ENCODE measurements at regions not wholly inside any gene's neighbourhood (a gene's known extent, or its start where the extent isn't known, plus 50 kb on each side); places are given as distances from the start of the nearest gene placed in this dataset.

GRCh38 chr4:185931375-185931774 is 119.4 kb upstream of the SORBS2 start:
- no peak for DNase-seq

- no peak for DNase-seq
Observed at GRCh38 chr4:185931986-185932385, 120.0 kb upstream of the SORBS2 start.

- DNase-seq: no peak
Observed at GRCh38 chr4:185932491-185932890, 120.5 kb upstream of the SORBS2 start.

GRCh38 chr4:185933078-185933581 is 121.1 kb upstream of the SORBS2 start:
- DNase-seq: no peak

GRCh38 chr4:185936650-185937376 is 124.8 kb upstream of the SORBS2 start:
- DNase-seq: no peak

- no peak for DNase-seq
Observed at GRCh38 chr4:185938654-185939053, 126.7 kb upstream of the SORBS2 start.

GRCh38 chr4:185941461-185941860 is 127.5 kb upstream of the TLR3 start:
- no peak for DNase-seq

- no peak for DNase-seq
Observed at GRCh38 chr4:185945252-185945651, 123.7 kb upstream of the TLR3 start.

GRCh38 chr4:185945906-185946305 is 123.0 kb upstream of the TLR3 start:
- DNase-seq: no peak

- DNase-seq: no peak
Observed at GRCh38 chr4:185950891-185951290, 118.1 kb upstream of the TLR3 start.

- no peak for DNase-seq
Observed at GRCh38 chr4:185955151-185955770, 113.7 kb upstream of the TLR3 start.

GRCh38 chr4:185955826-185956543 is 113.0 kb upstream of the TLR3 start:
- DNase-seq: no peak

- no peak for DNase-seq
Observed at GRCh38 chr4:185956544-185956940, 112.4 kb upstream of the TLR3 start.

- DNase-seq: no peak
Observed at GRCh38 chr4:185958094-185958747, 110.7 kb upstream of the TLR3 start.

- DNase-seq: no peak
Observed at GRCh38 chr4:185965426-185966384, 103.3 kb upstream of the TLR3 start.

GRCh38 chr4:185966549-185966948 is 102.4 kb upstream of the TLR3 start:
- no peak for DNase-seq

- DNase-seq: no peak
Observed at GRCh38 chr4:185966997-185967775, 101.8 kb upstream of the TLR3 start.

GRCh38 chr4:185969657-185970056 is 99.3 kb upstream of the TLR3 start:
- no peak for DNase-seq

GRCh38 chr4:185987961-185988627 is 80.9 kb upstream of the TLR3 start:
- no peak for DNase-seq

GRCh38 chr4:185991770-185992169 is 77.2 kb upstream of the TLR3 start:
- DNase-seq: no peak

GRCh38 chr4:185992585-185992984 is 76.4 kb upstream of the TLR3 start:
- no peak for DNase-seq
